Hypothalamus (tissue), 51 donors: ENCODE measurements at regions not wholly inside any gene's neighbourhood (a gene's known extent, or its start where the extent isn't known, plus 50 kb on each side); places are given as distances from the start of the nearest gene placed in this dataset.

ENCODE experiments used
- DNase-seq, 51 donors: peaks; one replicate each; lab custom pipeline; 2025; lab: John Stamatoyannopoulos, UW

DNA sequence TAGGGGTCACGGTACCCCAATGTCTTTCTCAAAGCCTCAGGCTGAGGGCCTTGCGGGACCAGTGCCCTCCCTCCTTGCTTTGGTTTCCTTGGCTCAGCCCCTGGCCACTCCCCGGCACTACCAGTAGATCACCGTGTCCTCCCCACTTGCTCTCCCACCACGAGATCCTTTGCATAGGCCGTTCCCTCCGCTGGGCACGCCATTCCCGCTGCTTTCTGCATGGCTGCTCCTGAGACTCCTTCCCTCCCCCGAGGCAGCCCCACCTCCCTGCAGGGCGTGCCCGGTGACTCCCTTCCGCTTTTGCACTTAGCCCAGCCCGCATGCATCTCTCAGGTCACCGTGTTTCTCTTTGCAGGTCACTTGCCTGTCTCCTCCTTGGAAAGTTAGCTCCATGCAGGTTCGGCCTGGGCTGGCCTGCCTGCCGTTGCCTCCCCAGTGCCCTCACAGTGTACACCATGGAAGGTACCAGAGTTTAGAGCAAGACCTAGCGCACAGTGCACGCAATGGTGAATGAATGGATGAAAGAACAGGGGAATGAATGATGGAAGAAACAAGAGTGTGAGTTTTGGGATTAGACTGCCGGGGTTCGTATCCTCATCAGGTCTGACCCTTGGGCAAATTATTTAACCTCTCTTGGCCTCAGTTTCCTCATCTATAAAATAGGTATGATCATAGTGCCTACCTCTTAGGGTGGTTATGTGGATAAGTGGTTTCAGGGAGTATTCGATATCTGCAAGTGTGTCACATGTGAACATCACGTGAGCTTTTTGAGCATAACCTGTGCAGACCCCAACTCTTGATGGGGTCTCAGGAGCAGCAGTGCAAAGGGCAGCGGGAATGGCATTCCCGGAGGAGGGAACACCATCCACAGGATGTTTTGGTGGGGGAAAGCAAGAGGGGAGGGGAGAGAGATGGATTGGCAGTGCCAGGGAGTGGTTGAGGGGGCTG lies 214.3 kb downstream of the C9orf50 start:
- DNase-seq, result no peak

DNA sequence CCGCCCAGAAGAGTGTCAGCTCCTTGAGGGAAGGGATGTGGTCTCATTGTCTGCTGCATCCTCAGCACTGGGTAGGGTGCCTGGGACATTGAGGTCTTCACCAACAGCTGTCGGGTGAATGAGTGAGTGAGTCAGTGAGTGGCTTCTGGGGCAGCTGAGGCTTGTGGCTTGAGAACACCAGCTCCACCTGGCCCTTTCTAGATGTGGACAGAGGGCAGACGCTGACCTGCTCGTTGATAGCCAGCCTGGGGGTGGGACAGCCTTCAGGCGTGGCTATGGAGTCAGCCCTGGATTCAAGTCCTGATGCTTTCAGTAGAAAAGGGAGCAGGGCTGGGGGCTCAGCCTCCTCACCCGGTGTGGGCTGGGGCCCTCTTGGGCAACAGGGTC lies 215.1 kb downstream of the C9orf50 start:
- DNase-seq, result no peak

DNA sequence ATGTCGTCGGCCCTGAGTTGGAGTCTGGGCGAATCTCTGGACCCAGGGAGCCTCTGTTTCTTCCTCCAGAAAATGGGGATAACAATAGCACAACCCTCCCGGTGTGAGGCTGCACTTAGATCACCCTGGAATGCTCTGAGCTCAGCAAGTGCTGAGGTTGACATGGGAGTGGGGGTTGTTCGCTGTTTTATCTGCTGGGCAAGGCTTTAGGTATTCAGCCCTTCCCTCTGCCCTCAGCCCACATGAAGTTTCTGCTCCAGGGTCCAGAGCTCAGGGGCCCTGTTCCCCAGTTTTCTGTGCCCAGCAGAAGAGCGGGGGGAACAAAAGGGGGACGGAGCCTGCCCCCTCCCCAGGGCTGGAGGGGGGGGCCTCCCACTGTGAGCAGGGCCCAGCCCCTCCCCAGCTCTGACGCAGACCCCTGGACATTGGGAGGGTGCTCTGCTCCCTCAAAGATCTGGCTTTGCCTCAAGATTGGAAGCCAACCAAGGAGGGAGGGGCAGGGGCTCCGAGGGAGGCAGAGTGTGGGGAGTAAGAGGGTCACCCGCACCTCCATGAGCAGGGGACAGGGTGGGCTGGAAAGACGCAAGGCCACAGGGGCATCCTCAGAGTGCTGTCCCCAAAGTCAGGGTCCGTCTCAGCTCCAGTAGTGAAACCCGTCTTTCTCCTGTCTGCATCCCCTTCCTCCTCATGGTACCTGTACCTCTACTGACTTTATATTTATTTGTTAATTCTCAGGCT lies 215.6 kb downstream of the C9orf50 start:
- DNase-seq, result no peak

DNA sequence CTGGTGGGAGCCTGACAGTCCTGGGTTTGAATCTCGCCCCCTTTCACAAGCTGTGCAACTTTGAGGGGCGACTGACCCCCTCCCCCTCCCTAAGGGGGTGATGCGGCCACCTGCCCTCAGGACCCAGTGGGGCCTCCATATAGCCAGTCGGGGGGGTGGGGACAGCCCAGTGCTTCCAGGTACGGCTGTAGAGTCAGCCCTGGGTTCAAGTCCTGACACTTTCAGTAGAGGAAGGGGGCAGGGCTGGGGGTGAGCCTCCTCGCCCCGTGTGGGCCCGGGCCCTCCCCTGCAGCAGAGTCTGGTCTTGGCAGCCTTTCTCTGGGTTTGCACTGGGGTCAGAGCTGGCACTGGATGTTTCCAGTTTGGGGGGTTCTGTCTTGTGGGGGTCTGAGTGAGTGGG lies 216.3 kb downstream of the C9orf50 start:
- DNase-seq, result no peak

DNA sequence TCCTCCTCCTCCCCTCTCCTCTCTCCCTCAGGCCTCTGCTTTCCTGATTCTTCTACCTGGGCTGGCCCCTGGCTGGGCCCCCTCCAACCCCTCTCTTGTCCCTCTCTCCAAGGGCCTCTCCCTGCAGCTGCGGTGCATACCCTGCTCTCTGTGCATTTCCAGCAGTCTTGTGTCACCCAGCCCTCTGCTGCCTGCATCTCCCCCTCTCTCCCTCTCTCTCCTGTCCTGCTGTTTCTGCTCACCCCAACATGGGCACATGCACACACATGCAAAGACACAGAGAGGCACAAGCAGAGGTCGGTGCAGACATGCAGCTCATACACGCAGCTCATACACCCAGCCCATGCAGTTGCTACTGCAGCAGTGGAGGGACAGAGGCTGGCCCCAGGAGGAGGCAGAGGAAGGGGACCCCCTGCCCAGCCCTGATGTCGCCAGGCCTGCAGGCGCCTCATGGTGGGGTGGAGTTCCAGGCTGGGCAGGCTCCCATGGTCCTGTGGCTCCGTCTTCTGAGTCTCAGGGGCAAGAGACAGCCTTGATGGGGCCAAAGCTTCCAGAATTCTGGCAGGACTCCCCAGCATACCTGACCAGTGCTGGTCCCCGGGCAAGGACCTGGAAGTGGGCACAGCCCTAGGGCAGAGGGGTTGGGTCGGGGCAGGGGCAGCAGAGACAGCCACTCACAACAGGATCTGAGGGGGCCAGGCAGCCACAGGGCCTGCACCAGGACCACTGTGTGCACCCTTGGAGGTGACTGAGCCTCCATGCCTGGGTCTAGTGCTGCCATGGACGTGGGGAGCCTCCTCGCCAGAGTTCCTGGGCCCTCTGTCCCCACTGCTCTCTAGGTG lies 216.9 kb downstream of the C9orf50 start:
- no peak for DNase-seq

DNA sequence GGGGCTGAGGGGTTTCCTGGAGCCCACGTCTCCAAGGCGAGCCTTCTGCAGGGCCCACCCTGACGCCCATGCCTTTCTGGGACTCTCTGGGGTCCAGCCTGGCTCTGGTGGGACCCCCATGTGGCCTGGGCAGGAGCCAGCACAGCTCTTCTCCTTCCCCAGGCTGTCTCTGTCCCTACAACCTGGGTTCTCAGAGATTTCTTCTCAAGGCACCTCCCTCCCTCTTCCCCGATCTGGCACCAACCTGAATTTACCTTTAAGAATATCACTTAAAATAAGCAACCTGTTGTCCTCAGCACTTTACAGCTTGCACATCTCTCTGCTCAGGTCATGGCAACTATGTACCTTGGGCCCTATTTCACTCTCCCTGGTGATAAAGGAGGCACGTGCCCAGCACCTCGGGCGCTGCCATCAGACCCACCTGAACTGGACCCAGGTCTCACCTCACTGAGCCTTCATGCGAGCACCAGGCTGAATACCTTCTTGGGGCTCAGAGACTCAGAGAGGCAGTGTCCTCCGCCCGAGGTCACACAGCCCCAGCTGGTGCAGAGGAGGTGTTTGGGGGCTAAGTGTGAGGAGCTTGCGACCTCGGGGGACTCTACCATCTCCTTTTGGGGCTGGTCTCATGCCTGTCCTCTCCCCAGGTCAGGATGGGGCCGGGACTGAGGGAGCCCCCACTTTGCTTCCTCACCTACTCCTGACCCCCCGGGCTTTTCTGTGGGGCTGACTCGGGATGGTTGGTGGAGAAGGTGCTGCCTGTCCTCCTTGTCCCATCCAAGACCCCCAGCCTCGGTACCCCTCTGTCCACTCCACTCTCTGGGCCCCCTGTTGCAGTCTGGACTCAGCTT lies 217.7 kb downstream of the C9orf50 start:
- DNase-seq, result no peak

DNA sequence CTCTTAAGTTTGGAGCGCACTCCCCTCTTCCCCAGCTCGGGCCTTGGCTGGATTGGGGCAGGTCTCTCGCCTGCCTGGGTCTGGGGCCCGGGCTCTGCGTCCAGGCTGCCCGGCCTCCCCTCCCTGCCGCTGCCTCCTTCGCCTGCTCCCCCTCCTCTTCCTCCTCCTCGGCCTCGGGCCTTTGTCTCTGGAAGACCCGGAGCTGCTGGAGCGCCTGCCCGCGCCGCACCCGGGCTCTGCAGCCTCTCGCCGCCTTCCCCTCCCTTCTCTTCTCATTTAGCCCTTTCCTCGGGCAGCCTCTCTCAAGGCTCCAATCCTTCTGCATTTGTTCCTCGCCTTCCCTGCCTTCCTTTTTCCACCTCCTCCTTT lies 218.5 kb downstream of the C9orf50 start:
- peak in 1 of 51 donors; percentile 22 for DNase-seq

DNA sequence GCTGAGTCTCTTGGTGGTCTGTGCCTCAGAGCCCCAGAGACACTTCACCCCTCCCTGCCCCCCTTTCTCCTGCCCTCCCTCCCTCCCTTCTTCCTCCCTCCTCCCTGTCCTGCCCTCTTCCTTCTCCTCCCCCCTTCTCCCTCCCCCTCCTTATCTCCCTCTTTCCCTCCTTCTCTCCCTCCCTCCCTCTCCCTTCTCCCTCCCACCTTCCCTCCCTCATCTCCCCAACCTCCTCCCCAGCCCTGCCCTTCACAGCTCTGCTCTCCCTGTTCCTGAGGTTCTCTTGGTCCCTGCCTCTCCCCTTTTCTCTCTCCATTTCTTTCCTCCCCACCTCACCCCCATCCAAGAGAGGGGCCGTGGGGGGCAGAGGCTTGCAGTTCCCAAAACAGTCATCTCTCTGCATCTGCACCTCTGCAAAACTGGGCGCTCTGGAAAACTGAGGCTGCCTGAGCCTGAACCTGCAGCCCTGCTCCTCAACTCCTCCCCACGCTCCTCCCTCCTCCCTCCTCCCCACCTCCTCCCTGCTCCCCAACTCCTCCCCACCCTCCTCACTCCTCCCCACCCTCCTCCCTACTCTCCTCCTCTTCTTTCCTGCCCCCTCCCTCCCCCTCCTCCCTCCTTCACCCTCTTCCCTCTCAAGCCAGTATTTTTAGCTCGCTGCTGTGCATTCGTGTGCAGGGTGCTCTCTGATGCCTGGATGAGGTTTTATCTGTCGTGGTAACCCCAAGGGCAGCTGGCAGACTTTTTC lies 219.1 kb downstream of the C9orf50 start:
- peak in 1 of 51 donors; percentile 32 for DNase-seq

DNA sequence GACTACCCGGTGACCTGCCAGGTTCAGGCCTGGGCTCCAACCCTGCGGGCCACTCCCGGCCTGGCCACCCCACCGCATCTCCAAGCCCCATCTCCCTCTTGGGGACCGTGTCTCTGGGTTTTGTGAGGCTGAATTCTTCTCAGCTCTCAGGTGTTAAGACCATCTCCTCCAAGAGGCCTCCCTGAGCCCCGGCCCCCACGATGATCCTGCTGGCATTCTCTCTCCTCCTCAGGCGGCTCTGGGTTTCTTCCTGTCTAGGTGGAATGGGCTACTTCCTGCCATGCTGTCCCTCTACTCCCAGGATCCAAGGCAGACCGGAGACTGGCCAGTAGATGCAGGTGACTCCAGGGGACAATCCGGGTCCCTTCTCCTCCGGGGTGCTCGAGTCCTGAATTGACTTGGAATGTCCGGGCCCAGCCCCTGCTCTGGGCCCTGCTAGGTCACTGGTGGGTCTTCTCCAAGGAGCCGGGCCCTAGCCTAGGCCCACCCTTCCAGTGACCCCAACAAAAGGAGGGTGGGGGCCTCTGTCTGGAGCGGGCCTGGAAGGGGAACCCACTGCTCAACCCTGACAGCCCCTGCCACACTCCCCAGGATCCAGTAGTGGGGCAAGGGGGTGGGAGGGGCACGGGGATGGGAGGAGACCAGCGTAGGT lies 219.8 kb downstream of the C9orf50 start:
- DNase-seq, result no peak

DNA sequence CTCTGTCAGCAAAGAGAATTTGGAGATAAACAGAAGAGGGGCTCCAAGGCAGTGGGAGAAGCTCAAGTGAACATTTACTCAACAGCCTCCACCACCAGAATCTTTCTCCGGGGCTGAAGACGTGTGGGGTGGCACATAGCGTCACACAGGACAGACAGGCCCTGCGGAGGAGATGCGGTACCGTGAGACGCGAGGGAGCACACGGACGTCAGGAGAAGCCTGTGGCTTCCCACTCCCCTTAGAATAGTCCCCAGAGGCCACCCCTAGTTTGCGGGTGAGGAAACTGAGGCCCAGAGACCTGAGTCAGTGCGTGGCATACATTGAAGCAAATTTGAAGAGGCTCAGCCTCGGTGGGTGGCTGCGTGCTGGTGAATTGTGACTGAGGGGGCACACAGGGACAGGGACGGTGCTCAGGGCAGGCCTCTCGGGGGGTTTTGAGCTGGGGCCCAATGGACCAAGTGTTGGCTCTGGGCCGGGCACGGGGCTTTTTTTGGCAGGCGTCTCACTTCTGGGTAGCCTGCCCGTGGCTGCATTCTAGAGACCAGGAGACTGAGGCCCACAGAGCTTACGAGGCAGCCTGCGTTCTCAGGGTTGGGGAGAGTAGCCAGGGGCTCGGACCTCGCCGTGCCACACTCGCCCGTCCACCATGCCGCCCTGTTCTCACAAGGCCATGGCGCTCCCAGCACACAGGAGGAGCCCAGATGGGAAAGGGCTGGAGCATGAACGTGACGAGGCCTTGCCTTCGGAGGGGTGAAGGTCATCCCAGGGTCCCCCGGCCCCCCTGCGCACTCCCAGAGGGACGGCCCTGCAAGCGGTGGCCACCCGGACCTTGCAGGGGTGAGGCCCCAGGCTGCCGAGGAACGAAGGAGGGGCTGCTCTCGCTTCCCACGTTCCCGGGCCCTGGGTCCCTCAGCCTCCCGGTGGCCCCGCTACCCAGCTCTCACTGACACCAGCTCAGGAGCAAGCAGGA lies 220.6 kb downstream of the C9orf50 start:
- DNase-seq, result no peak

DNA sequence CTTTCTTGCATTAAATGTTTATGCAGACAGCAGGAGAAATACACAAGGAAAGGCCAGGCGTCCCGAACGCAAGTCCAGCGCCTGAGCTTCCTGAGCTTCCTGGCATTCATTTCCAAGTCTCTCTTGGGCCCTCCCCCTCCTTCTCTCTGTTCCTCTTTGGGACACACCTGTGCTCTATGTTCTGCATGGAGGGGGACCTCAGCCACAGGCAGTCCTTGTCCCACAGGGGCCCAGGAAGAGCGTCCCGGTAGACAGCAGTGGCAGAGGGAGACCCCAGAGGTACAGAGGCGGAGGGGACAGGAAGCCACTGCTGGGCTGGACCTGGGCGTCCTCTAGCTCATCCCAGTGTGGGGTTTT lies 221.3 kb downstream of the C9orf50 start:
- no peak for DNase-seq

DNA sequence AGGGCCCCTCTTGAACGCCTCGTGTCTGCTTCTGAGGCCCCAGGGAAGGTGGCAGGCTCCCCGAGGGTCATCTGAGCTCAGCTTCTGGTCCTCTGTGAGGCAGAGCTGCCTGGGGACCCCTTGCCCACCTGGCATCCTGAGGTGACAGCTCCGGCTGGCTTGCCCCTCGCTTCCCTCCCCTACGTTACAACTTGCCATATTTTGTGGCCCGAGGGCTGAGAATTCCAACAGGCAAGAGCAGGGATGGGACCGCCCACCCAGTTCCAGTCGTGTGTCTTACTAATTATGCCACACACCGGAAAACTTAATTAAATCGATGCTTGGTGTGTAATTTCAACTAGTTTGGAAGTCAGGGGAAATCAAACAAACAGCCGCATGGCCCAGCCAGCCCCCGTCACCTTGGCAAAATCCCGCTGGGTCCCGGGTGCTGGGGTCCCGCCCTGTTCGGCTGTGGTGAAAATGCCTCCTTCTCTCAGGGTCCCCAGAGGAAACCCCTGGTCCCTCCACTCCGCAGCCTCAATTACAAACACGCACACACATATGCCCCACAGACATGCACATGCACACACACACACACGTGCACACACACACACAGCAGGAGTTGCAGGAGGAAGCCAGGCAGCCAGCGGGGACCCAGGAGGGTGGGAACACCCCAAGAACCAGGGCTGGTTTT lies 221.0 kb upstream of the IER5L start:
- no peak for DNase-seq

DNA sequence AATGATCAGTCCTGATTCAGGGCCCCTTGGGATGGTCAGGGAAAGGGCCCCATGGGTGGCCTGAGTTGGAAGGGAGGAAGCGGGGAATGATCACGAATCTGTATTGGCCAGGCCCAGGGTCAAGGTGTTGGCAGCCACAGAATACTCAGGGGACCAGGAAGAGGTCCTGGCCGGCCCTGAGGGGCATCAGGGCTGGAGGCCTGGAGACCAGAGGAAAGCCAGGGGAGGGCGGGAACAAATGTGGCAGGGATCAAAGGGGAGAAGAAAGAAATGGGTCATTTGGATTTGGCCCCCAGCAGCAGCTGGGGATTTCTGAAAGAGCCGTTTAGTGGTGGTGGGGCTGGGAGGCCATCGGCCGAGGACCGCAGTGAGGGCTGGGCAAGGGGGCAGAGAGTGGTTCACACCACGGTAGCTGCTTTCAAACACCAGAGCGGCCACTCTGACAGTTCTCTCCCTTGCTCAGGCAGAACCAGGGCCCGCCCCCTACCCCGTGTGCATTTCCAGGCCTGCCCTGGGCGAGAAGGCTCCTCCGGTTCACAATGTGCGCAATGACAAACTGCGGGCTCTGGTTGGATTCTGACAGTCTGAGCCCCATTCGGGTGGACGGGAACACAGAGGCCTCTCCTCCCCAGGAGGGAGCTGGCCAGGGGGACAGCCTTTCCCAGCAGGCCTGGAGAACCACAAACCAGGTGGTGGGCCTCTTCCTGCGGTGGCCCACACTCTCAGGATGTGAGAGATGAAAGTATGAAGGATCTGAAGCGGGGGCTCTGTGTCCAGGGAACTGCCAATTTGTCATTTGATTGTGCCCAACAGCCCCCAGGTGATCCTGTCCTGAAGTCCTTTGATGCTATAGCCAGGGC lies 220.3 kb upstream of the IER5L start:
- no peak for DNase-seq

DNA sequence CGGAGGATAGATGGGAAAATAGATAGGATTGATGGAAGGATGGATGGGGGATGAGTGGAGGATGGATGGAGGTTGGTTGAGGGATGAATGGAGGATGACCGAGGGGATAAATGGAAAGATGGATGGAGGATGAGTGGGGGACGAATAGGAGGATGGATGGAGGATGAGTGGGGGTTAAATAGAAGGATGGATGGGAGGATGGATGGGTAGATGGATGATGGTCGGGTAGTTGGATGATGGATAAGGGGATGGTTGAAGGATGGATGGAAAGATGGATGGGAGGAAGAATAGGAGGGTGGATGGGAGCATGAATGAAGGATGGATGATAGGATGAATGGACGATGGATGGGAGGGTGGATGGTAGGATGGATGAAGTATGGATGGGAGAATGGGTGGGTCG lies 219.3 kb upstream of the IER5L start:
- DNase-seq, result no peak

DNA sequence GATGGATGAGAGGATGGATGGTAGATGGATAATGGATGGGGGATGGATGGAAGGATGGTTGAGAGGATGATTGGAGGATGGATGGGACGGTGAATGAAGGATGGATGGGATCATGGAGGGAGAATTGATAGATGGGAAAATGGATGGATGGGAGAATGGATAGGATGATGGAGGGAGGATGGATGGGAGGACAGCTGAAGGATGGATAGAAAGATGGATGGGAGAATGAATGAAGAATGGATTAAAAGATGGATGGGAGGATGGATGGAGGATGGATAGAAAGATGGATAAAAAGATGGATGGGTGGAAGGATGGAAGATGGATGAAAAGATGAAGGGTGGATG lies 218.3 kb upstream of the IER5L start:
- DNase-seq, result no peak

DNA sequence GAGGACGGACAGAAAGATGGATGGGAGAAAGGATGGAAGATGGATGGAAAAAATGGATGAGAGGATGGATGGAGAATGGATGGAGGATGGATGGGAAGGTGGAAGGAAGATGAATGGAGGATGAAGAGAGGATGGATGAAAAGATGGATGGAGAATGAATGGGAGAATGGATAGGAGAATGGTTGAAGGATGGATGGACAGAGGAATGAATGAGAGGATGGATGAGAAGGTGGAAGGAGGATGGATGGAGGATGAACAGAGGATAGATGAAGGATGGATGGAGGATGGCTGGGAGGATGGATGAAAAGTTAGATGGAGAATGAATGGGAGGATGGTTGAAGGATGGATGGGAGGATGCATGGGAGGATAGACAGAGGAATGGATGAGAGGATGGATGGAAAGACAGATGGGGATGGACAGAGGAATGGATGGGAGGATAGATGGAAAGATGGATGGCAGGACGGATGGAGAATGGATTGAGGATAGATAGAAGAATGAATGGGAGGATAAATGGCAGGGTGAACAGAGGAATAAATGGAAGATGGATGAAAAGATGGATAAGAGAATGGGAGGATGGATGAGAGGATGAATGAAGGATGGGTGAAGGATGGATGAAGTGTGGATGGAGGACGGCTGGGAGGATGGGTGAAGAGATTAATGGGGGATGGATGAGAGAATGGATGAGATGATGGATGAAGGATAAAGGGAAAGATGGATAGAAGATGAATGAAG lies 217.7 kb upstream of the IER5L start:
- no peak for DNase-seq
